H1 (cell line): ENCODE measurements at regions not wholly inside any gene's neighbourhood (a gene's known extent, or its start where the extent isn't known, plus 50 kb on each side); places are given as distances from the start of the nearest gene placed in this dataset.

Source experiments
- CBX5 ChIP-seq: fragments of 300-800, 300-1000 bp; sonication (generic); IDR thresholded peaks from 2 replicates; pipeline ENCODE4 v1.7.1; 2016; ENCODE audit warnings: antibody characterized with exemption, low read length, low read depth
- CREB1 ChIP-seq: IDR thresholded peaks from 2 replicates; pipeline ENCODE4 v1.6.1; 2012; ENCODE audit warnings: inconsistent platforms
- CTBP2 ChIP-seq: IDR thresholded peaks from 2 replicates; pipeline ENCODE4 v1.7.0; 2011; ENCODE audit warnings: borderline replicate concordance, mild to moderate bottlenecking, moderate library complexity, mixed read lengths, low read length; ENCODE audit not compliant: insufficient read depth, insufficient read length
- HDAC6 ChIP-seq: IDR thresholded peaks from one replicate; pipeline ENCODE4 v1.7.1; 2012; ENCODE audit warnings: low read depth, mild to moderate bottlenecking, inconsistent platforms, low read length, moderate library complexity
- SAP30 ChIP-seq: fragments of 300-600 bp; sonication (generic); IDR thresholded peaks from 2 replicates; pipeline ENCODE4 v1.7.1; 2012; ENCODE audit warnings: low read length, moderate library complexity, mild to moderate bottlenecking, inconsistent platforms; ENCODE audit not compliant: insufficient read depth, insufficient replicate concordance
- TEAD4 ChIP-seq: IDR thresholded peaks from 2 replicates; pipeline ENCODE4 v1.6.1; 2012; ENCODE audit warnings: low read depth, low read length, inconsistent platforms, mixed read lengths
- USF2 ChIP-seq: IDR thresholded peaks from 2 replicates; pipeline ENCODE4 v1.6.1; 2011; ENCODE audit warnings: low read length, improper control_type of control experiment
- TF ChIP-seq, protein P1 (sequence below), 3 experiments: IDR thresholded peaks; 1 replicate in 2 of 3; 2 replicates in 1 of 3; pipeline versions ENCODE4 v1.5.1 to v1.6.1; 2011; ENCODE audit warnings: low read length in 3 of 3, mild to moderate bottlenecking in 3 of 3, inconsistent platforms in 2 of 3, low read depth in 1 of 3, moderate library complexity in 1 of 3; ENCODE audit not compliant: insufficient read depth in 1 of 3; ENCODE audit errors: control extremely low read depth in 1 of 3

GRCh38 chr14:98249476-98249875, 1022.5 kb downstream of the BCL11B start (continued):
- TF ChIP-seq HDAC6 (no peak), CBX5 (no peak), USF2 (no peak), CTBP2 (no peak), TEAD4 (no peak), CREB1 (no peak), SAP30 (no peak)
- TF ChIP-seq, protein P1, sequence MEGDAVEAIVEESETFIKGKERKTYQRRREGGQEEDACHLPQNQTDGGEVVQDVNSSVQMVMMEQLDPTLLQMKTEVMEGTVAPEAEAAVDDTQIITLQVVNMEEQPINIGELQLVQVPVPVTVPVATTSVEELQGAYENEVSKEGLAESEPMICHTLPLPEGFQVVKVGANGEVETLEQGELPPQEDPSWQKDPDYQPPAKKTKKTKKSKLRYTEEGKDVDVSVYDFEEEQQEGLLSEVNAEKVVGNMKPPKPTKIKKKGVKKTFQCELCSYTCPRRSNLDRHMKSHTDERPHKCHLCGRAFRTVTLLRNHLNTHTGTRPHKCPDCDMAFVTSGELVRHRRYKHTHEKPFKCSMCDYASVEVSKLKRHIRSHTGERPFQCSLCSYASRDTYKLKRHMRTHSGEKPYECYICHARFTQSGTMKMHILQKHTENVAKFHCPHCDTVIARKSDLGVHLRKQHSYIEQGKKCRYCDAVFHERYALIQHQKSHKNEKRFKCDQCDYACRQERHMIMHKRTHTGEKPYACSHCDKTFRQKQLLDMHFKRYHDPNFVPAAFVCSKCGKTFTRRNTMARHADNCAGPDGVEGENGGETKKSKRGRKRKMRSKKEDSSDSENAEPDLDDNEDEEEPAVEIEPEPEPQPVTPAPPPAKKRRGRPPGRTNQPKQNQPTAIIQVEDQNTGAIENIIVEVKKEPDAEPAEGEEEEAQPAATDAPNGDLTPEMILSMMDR (IDR thresholded peaks at IDR 0.05; ENCODE audit: control extremely low read depth in 1 of 3, insufficient read depth in 1 of 3, low read depth in 1 of 3, low read length in 3 of 3) = no peak
